ENCODE measurements at regions not wholly inside any gene's neighbourhood (a gene's known extent, or its start where the extent isn't known, plus 50 kb on each side); places are given as distances from the start of the nearest gene placed in this dataset.

- no peaks in the 10 kb centered on the region for H3K36me3 ChIP-seq (ENCODE audit: control insufficient read depth in 2 of 3, insufficient read depth in 3 of 3, low read length in 3 of 3)
- intact Hi-C loops (cut with DNase I): no loop called here
- no peak overlapping the region for H3K4me3 ChIP-seq (ENCODE audit: low read length in 3 of 3)
- TF ChIP-seq CTCF (IDR thresholded peaks at IDR 0.05; ENCODE audit: borderline replicate concordance, extremely low read depth, insufficient read depth): no peak
- no peak for FAIRE-seq
- DNase-seq: no peak
- no peak overlapping the region for H3K27ac ChIP-seq (ENCODE audit: low read depth in 2 of 2, low read length in 2 of 2)
- H3K27me3 ChIP-seq (ENCODE audit: control insufficient read depth, insufficient read depth, low read length): no peaks in the 10 kb centered on the region
- H3K4me1 ChIP-seq (ENCODE audit: control insufficient read depth in 2 of 3, insufficient read depth in 2 of 3, low read depth in 1 of 3, low read length in 3 of 3): no peaks in the 10 kb centered on the region
- H3K9me3 ChIP-seq (ENCODE audit: control insufficient read depth in 2 of 3, insufficient read depth in 1 of 3, low read length in 3 of 3): no peaks in the 10 kb centered on the region
- H3K9ac ChIP-seq (ENCODE audit: low read length in 3 of 3): no peak overlapping the region
These were observed 194.6 kb downstream of the CDH26 start for GRCh38 chr20:60152792-60153191.

- Histone ChIP-seq H3K4me3 (ENCODE audit: low read length in 3 of 3) (no peak overlapping the region), H3K9ac (ENCODE audit: low read length in 3 of 3) (no peak overlapping the region), H3K27me3 (ENCODE audit: control insufficient read depth, insufficient read depth, low read length) (no peaks in the 10 kb centered on the region), H3K4me1 (ENCODE audit: control insufficient read depth in 2 of 3, insufficient read depth in 2 of 3, low read depth in 1 of 3, low read length in 3 of 3) (no peaks in the 10 kb centered on the region), H3K27ac (ENCODE audit: low read depth in 2 of 2, low read length in 2 of 2) (no peak overlapping the region), H3K9me3 (ENCODE audit: control insufficient read depth in 2 of 3, insufficient read depth in 1 of 3, low read length in 3 of 3) (no peaks in the 10 kb centered on the region), H3K36me3 (ENCODE audit: control insufficient read depth in 2 of 3, insufficient read depth in 3 of 3, low read length in 3 of 3) (no peaks in the 10 kb centered on the region)
- TF ChIP-seq CTCF (IDR thresholded peaks at IDR 0.05; ENCODE audit: borderline replicate concordance, extremely low read depth, insufficient read depth): no peak
- intact Hi-C loops (cut with DNase I): no loop called here
- no peak for FAIRE-seq
- no peak for DNase-seq
These were observed 202.4 kb downstream of the CDH26 start for GRCh38 chr20:60160451-60161145.

GRCh38 chr20:60167812-60168211 is 209.6 kb downstream of the CDH26 start:
- FAIRE-seq: no peak

More at GRCh38 chr20:60167812-60168211, 209.6 kb downstream of the CDH26 start:
- intact Hi-C loops (cut with DNase I): no loop called here
- Histone ChIP-seq H3K4me1 (ENCODE audit: control insufficient read depth in 2 of 3, insufficient read depth in 2 of 3, low read depth in 1 of 3, low read length in 3 of 3) (no peaks in the 10 kb centered on the region), H3K9ac (ENCODE audit: low read length in 3 of 3) (no peak overlapping the region), H3K4me3 (ENCODE audit: low read length in 3 of 3) (no peak overlapping the region), H3K27me3 (ENCODE audit: control insufficient read depth, insufficient read depth, low read length) (no peaks in the 10 kb centered on the region), H3K36me3 (ENCODE audit: control insufficient read depth in 2 of 3, insufficient read depth in 3 of 3, low read length in 3 of 3) (no peaks in the 10 kb centered on the region), H3K27ac (ENCODE audit: low read depth in 2 of 2, low read length in 2 of 2) (no peak overlapping the region), H3K9me3 (ENCODE audit: control insufficient read depth in 2 of 3, insufficient read depth in 1 of 3, low read length in 3 of 3) (no peaks in the 10 kb centered on the region)
- TF ChIP-seq CTCF (IDR thresholded peaks at IDR 0.05; ENCODE audit: borderline replicate concordance, extremely low read depth, insufficient read depth): no peak
- DNase-seq: no peak

Data from kidney (tissue), 13 donors.